ENCODE measurements at regions not wholly inside any gene's neighbourhood (a gene's known extent, or its start where the extent isn't known, plus 50 kb on each side); places are given as distances from the start of the nearest gene placed in this dataset.

DNA sequence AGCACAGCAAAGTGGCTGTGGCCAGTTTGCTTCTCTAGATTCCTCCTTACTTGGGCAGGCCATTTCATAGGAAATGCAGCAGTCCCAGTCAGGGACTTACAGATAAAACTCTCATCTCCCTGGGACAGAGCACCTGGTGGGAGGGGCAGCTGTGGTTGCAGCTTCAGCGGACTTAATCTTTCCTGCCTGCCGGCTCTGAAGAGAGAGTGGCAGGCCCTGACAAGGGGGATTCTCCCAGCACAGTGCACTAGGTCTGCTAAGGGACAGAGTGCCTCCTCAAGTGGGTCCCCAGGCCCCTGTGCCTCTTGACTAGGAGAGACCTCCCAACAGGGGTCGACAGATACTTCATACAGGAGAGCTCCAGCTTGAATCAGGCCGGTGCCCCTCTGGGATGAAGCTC lies 1649.1 kb downstream of the LRRC4C start:
- Mint-ChIP-seq H3K4me1 (no peaks in the 10 kb centered on the region), H3K4me3 (no peak overlapping the region), H3K27me3 (ENCODE audit: low read depth, poor library complexity) (no peaks in the 10 kb centered on the region), H3K27ac (no peak overlapping the region), H3K36me3 (ENCODE audit: low read depth) (peaks cover 5% of the 10 kb centered on the region), H3K9me3 (peaks cover 41% of the 10 kb centered on the region)
- TF ChIP-seq, protein P1, sequence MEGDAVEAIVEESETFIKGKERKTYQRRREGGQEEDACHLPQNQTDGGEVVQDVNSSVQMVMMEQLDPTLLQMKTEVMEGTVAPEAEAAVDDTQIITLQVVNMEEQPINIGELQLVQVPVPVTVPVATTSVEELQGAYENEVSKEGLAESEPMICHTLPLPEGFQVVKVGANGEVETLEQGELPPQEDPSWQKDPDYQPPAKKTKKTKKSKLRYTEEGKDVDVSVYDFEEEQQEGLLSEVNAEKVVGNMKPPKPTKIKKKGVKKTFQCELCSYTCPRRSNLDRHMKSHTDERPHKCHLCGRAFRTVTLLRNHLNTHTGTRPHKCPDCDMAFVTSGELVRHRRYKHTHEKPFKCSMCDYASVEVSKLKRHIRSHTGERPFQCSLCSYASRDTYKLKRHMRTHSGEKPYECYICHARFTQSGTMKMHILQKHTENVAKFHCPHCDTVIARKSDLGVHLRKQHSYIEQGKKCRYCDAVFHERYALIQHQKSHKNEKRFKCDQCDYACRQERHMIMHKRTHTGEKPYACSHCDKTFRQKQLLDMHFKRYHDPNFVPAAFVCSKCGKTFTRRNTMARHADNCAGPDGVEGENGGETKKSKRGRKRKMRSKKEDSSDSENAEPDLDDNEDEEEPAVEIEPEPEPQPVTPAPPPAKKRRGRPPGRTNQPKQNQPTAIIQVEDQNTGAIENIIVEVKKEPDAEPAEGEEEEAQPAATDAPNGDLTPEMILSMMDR (IDR thresholded peaks at IDR 0.05): no peak
- DNase-seq: no peak

DNA sequence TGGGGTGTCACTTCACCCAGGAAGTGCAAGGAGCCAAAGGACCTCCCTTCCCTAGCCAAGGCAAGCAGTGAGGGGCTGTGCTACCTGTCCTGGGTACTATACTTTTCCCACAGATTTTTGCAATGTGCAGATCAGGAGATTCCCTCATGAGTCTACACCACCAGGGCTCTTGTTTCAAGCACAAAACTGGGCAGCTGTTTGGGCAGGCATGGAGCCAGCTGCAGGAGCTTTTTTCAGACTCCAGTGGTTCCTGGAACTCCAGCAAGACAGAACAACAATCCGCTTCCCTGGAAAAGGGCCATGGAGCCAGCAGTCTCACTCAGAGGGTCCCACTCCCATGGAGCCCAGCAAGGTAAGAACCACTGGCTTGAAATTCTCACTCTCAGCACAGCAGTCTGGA lies 1649.6 kb downstream of the LRRC4C start:
- no peak for DNase-seq
- Mint-ChIP-seq H3K4me3 (no peak overlapping the region), H3K27ac (no peak overlapping the region), H3K27me3 (ENCODE audit: low read depth, poor library complexity) (no peaks in the 10 kb centered on the region), H3K36me3 (ENCODE audit: low read depth) (peaks cover 5% of the 10 kb centered on the region), H3K4me1 (no peaks in the 10 kb centered on the region), H3K9me3 (peaks cover 36% of the 10 kb centered on the region)
- TF ChIP-seq, protein P1 (IDR thresholded peaks at IDR 0.05): no peak

DNA sequence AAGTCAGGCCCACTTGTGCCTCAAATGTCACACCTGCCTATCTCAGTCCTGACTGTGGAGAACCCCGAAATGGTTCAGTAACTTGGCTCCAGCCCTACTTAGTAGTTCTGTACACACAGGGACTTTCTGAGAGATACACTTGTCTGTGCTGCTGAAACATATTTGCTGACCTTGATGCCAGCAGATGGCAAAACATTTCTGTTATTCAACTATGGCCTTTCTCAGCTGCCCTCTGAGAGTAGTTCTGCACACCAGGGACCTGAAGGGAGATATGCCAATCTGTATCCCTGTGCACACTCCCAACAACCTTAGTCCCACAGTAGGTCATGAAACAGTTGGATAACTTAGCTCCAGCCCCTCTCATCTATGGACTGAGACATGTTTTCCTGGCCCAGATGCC lies 1651.5 kb downstream of the LRRC4C start:
- Mint-ChIP-seq H3K36me3 (ENCODE audit: low read depth) (peaks cover 5% of the 10 kb centered on the region), H3K27ac (no peak overlapping the region), H3K27me3 (ENCODE audit: low read depth, poor library complexity) (no peaks in the 10 kb centered on the region), H3K4me1 (no peaks in the 10 kb centered on the region), H3K9me3 (peaks cover 18% of the 10 kb centered on the region), H3K4me3 (no peak overlapping the region)
- no peak for DNase-seq
- TF ChIP-seq, protein P1 (IDR thresholded peaks at IDR 0.05): no peak

DNA sequence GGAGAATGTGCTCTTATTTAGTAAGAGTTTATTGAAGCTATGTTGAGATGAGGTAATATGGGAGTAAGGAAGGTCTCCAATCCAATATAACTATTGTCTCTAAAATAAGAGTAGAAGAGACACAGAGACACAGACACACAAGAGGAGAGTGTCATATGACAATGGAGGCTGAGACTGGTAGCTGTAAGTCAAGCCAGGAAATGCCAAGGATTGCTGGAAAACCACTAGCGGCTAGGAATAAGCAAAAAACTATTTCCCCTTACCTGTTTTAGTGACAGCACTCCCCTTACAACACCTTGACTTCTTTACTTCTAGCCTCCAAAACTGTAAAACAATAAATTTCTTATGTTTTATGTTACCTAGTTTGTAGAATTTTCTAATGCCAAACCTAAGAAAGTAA lies 1652.8 kb downstream of the LRRC4C start:
- no peak for DNase-seq
- Mint-ChIP-seq H3K27me3 (ENCODE audit: low read depth, poor library complexity) (no peaks in the 10 kb centered on the region), H3K27ac (no peak overlapping the region), H3K4me1 (no peaks in the 10 kb centered on the region), H3K9me3 (peaks cover 7% of the 10 kb centered on the region), H3K4me3 (no peak overlapping the region), H3K36me3 (ENCODE audit: low read depth) (peaks cover 5% of the 10 kb centered on the region)
- TF ChIP-seq, protein P1 (IDR thresholded peaks at IDR 0.05): no peak

DNA sequence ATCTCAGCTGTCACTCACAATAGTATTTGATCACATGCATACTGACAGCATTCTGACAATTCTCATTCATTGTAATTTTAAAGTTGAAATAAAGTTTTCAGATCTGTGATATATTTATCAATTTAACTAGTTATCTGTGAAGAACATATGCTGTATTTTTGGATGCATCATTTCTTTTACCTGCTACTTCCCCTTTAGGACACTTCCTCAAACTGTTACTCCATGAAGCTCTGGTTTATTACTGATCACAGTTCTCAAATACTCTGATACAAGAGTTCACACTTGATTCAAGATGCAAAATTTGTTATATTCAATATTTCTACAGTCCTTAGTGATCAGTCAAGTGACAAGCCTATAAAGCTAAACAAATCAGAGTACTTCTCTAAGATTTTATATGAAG lies 1655.2 kb downstream of the LRRC4C start:
- no peak overlapping the region for H3K27ac Mint-ChIP-seq
- no peaks in the 10 kb centered on the region for H3K27me3 Mint-ChIP-seq (ENCODE audit: low read depth, poor library complexity)
- no peaks in the 10 kb centered on the region for H3K36me3 Mint-ChIP-seq (ENCODE audit: low read depth)
- no peaks in the 10 kb centered on the region for H3K4me1 Mint-ChIP-seq
- H3K4me3 Mint-ChIP-seq: no peak overlapping the region
- TF ChIP-seq, protein P1 (IDR thresholded peaks at IDR 0.05): no peak
- peaks cover 1% of the 10 kb centered on the region for H3K9me3 Mint-ChIP-seq
- DNase-seq: no peak

DNA sequence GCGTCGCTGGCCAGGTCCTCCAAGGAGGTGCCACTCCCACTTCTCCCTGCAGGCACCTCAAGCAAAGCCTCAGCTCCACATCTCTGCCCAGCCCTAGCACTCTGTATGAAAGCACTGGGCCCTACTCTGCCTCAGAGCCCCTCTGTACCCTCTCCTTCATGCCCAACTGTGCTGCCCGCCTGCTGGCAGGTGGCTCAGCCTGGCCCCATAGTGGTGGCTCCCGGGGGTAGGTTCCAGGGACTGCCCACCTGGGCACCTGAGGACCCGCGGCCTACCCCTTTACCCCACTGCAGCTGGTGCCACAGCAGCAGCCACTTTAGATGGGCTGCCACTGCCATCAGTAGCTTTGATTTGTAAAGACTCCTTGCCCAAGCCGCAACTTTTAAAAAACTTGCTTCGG lies 1672.8 kb downstream of the LRRC4C start:
- TF ChIP-seq, protein P1 (IDR thresholded peaks at IDR 0.05): no peak
- Mint-ChIP-seq H3K4me3 (no peak overlapping the region), H3K9me3 (no peaks in the 10 kb centered on the region), H3K27me3 (ENCODE audit: low read depth, poor library complexity) (no peaks in the 10 kb centered on the region), H3K36me3 (ENCODE audit: low read depth) (no peaks in the 10 kb centered on the region), H3K27ac (no peak overlapping the region), H3K4me1 (no peaks in the 10 kb centered on the region)
- no peak for DNase-seq

Measured in nephron progenitor cell (in vitro differentiated cells).